ENCODE measurements at regions not wholly inside any gene's neighbourhood (a gene's known extent, or its start where the extent isn't known, plus 50 kb on each side); places are given as distances from the start of the nearest gene placed in this dataset.
"Not testable (repeated sequence)": the region's sequence is repeated elsewhere in the genome, so short reads cannot be mapped to it uniquely, and the experiment has no call there.

GRCh38 chr7:82605247-82605864 lies 161.8 kb upstream of the CACNA2D1 start:
- Histone ChIP-seq H3K9me3 (ENCODE audit: control insufficient read depth in 1 of 2, low read length in 2 of 2) (no peaks in the 10 kb centered on the region), H3K27me3 (ENCODE audit: control insufficient read depth in 1 of 2, insufficient read depth in 2 of 2, low read length in 2 of 2) (no peaks in the 10 kb centered on the region), H3K27ac (ENCODE audit: low read depth, low read length) (no peak overlapping the region), H3K36me3 (ENCODE audit: control insufficient read depth in 1 of 2, insufficient read depth in 2 of 2, low read length in 2 of 2) (no peaks in the 10 kb centered on the region), H3K9ac (ENCODE audit: low read depth in 1 of 2, low read length in 2 of 2) (no peak overlapping the region), H3K4me3 (ENCODE audit: low read depth in 1 of 2, low read length in 2 of 2) (no peak overlapping the region), H3K4me1 (ENCODE audit: control insufficient read depth in 1 of 2, insufficient read depth in 2 of 2, low read length in 2 of 2) (no peaks in the 10 kb centered on the region)

- Histone ChIP-seq H3K9ac (ENCODE audit: low read depth in 1 of 2, low read length in 2 of 2) (no peak overlapping the region), H3K4me1 (ENCODE audit: control insufficient read depth in 1 of 2, insufficient read depth in 2 of 2, low read length in 2 of 2) (no peaks in the 10 kb centered on the region)
These were observed 158.5 kb upstream of the CACNA2D1 start for GRCh38 chr7:82602066-82602465.

GRCh38 chr7:82600531-82600930 lies 157.0 kb upstream of the CACNA2D1 start:
- H3K9me3 ChIP-seq (ENCODE audit: control insufficient read depth in 1 of 2, low read length in 2 of 2), result no peaks in the 10 kb centered on the region
- H3K27ac ChIP-seq (ENCODE audit: low read depth, low read length), result no peak overlapping the region
- H3K36me3 ChIP-seq (ENCODE audit: control insufficient read depth in 1 of 2, insufficient read depth in 2 of 2, low read length in 2 of 2), result no peaks in the 10 kb centered on the region
- no peaks in the 10 kb centered on the region for H3K4me1 ChIP-seq (ENCODE audit: control insufficient read depth in 1 of 2, insufficient read depth in 2 of 2, low read length in 2 of 2)
- no peak overlapping the region for H3K9ac ChIP-seq (ENCODE audit: low read depth in 1 of 2, low read length in 2 of 2)
- no peaks in the 10 kb centered on the region for H3K27me3 ChIP-seq (ENCODE audit: control insufficient read depth in 1 of 2, insufficient read depth in 2 of 2, low read length in 2 of 2)
- no peak overlapping the region for H3K4me3 ChIP-seq (ENCODE audit: low read depth in 1 of 2, low read length in 2 of 2)

More at GRCh38 chr7:82602066-82602465, 158.5 kb upstream of the CACNA2D1 start:
- Histone ChIP-seq H3K27ac (ENCODE audit: low read depth, low read length) (no peak overlapping the region), H3K4me3 (ENCODE audit: low read depth in 1 of 2, low read length in 2 of 2) (no peak overlapping the region), H3K9me3 (ENCODE audit: control insufficient read depth in 1 of 2, low read length in 2 of 2) (no peaks in the 10 kb centered on the region), H3K27me3 (ENCODE audit: control insufficient read depth in 1 of 2, insufficient read depth in 2 of 2, low read length in 2 of 2) (no peaks in the 10 kb centered on the region), H3K36me3 (ENCODE audit: control insufficient read depth in 1 of 2, insufficient read depth in 2 of 2, low read length in 2 of 2) (no peaks in the 10 kb centered on the region)

GRCh38 chr7:82599895-82600294 lies 156.3 kb upstream of the CACNA2D1 start:
- no peak overlapping the region for H3K4me3 ChIP-seq (ENCODE audit: low read depth in 1 of 2, low read length in 2 of 2)
- peaks cover 0 to 4% of the 10 kb centered on the region in 2 donors for H3K4me1 ChIP-seq (ENCODE audit: control insufficient read depth in 1 of 2, insufficient read depth in 2 of 2, low read length in 2 of 2)
- H3K9me3 ChIP-seq (ENCODE audit: control insufficient read depth in 1 of 2, low read length in 2 of 2), result no peaks in the 10 kb centered on the region
- no peak overlapping the region for H3K9ac ChIP-seq (ENCODE audit: low read depth in 1 of 2, low read length in 2 of 2)
- no peaks in the 10 kb centered on the region for H3K36me3 ChIP-seq (ENCODE audit: control insufficient read depth in 1 of 2, insufficient read depth in 2 of 2, low read length in 2 of 2)
- H3K27ac ChIP-seq (ENCODE audit: low read depth, low read length), result no peak overlapping the region
- no peaks in the 10 kb centered on the region for H3K27me3 ChIP-seq (ENCODE audit: control insufficient read depth in 1 of 2, insufficient read depth in 2 of 2, low read length in 2 of 2)

GRCh38 chr7:82598958-82599357 lies 155.4 kb upstream of the CACNA2D1 start:
- Histone ChIP-seq H3K4me3 (ENCODE audit: low read depth in 1 of 2, low read length in 2 of 2) (no peak overlapping the region), H3K4me1 (ENCODE audit: control insufficient read depth in 1 of 2, insufficient read depth in 2 of 2, low read length in 2 of 2) (peaks cover 0 to 8% of the 10 kb centered on the region in 2 donors), H3K36me3 (ENCODE audit: control insufficient read depth in 1 of 2, insufficient read depth in 2 of 2, low read length in 2 of 2) (no peaks in the 10 kb centered on the region), H3K9ac (ENCODE audit: low read depth in 1 of 2, low read length in 2 of 2) (no peak overlapping the region), H3K9me3 (ENCODE audit: control insufficient read depth in 1 of 2, low read length in 2 of 2) (no peaks in the 10 kb centered on the region), H3K27me3 (ENCODE audit: control insufficient read depth in 1 of 2, insufficient read depth in 2 of 2, low read length in 2 of 2) (no peaks in the 10 kb centered on the region), H3K27ac (ENCODE audit: low read depth, low read length) (no peak overlapping the region)

GRCh38 chr7:82595795-82596194 lies 152.2 kb upstream of the CACNA2D1 start:
- H3K36me3 ChIP-seq (ENCODE audit: control insufficient read depth in 1 of 2, insufficient read depth in 2 of 2, low read length in 2 of 2); H3K9ac ChIP-seq (ENCODE audit: low read depth in 1 of 2, low read length in 2 of 2); H3K27ac ChIP-seq (ENCODE audit: low read depth, low read length); H3K27me3 ChIP-seq (ENCODE audit: control insufficient read depth in 1 of 2, insufficient read depth in 2 of 2, low read length in 2 of 2); H3K4me3 ChIP-seq (ENCODE audit: low read depth in 1 of 2, low read length in 2 of 2); H3K9me3 ChIP-seq (ENCODE audit: control insufficient read depth in 1 of 2, low read length in 2 of 2): not testable (repeated sequence)
- H3K4me1 ChIP-seq (ENCODE audit: control insufficient read depth in 1 of 2, insufficient read depth in 2 of 2, low read length in 2 of 2), result peaks cover 0 to 10% of the 10 kb centered on the region in 2 donors

GRCh38 chr7:82595176-82595575 lies 151.6 kb upstream of the CACNA2D1 start:
- no peaks in the 10 kb centered on the region for H3K9me3 ChIP-seq (ENCODE audit: control insufficient read depth in 1 of 2, low read length in 2 of 2)
- H3K27ac ChIP-seq (ENCODE audit: low read depth, low read length), result no peak overlapping the region
- H3K9ac ChIP-seq (ENCODE audit: low read depth in 1 of 2, low read length in 2 of 2), result no peak overlapping the region
- H3K4me1 ChIP-seq (ENCODE audit: control insufficient read depth in 1 of 2, insufficient read depth in 2 of 2, low read length in 2 of 2), result peaks cover 0 to 10% of the 10 kb centered on the region in 2 donors
- H3K4me3 ChIP-seq (ENCODE audit: low read depth in 1 of 2, low read length in 2 of 2), result no peak overlapping the region
- no peaks in the 10 kb centered on the region for H3K27me3 ChIP-seq (ENCODE audit: control insufficient read depth in 1 of 2, insufficient read depth in 2 of 2, low read length in 2 of 2)
- no peaks in the 10 kb centered on the region for H3K36me3 ChIP-seq (ENCODE audit: control insufficient read depth in 1 of 2, insufficient read depth in 2 of 2, low read length in 2 of 2)

- Histone ChIP-seq H3K27ac (ENCODE audit: low read depth, low read length) (no peak overlapping the region), H3K9ac (ENCODE audit: low read depth in 1 of 2, low read length in 2 of 2) (no peak overlapping the region), H3K4me1 (ENCODE audit: control insufficient read depth in 1 of 2, insufficient read depth in 2 of 2, low read length in 2 of 2) (peaks cover 0 to 10% of the 10 kb centered on the region in 2 donors), H3K27me3 (ENCODE audit: control insufficient read depth in 1 of 2, insufficient read depth in 2 of 2, low read length in 2 of 2) (no peaks in the 10 kb centered on the region), H3K9me3 (ENCODE audit: control insufficient read depth in 1 of 2, low read length in 2 of 2) (no peaks in the 10 kb centered on the region), H3K36me3 (ENCODE audit: control insufficient read depth in 1 of 2, insufficient read depth in 2 of 2, low read length in 2 of 2) (no peaks in the 10 kb centered on the region), H3K4me3 (ENCODE audit: low read depth in 1 of 2, low read length in 2 of 2) (no peak overlapping the region)
These were observed 151.1 kb upstream of the CACNA2D1 start for GRCh38 chr7:82594665-82595064.

GRCh38 chr7:82593780-82594179 lies 150.2 kb upstream of the CACNA2D1 start:
- no peak overlapping the region for H3K4me3 ChIP-seq (ENCODE audit: low read depth in 1 of 2, low read length in 2 of 2)
- no peak overlapping the region for H3K9ac ChIP-seq (ENCODE audit: low read depth in 1 of 2, low read length in 2 of 2)
- H3K27me3 ChIP-seq (ENCODE audit: control insufficient read depth in 1 of 2, insufficient read depth in 2 of 2, low read length in 2 of 2), result no peaks in the 10 kb centered on the region
- H3K4me1 ChIP-seq (ENCODE audit: control insufficient read depth in 1 of 2, insufficient read depth in 2 of 2, low read length in 2 of 2), result peaks cover 0 to 10% of the 10 kb centered on the region in 2 donors
- H3K27ac ChIP-seq (ENCODE audit: low read depth, low read length), result no peak overlapping the region
- no peaks in the 10 kb centered on the region for H3K9me3 ChIP-seq (ENCODE audit: control insufficient read depth in 1 of 2, low read length in 2 of 2)
- no peaks in the 10 kb centered on the region for H3K36me3 ChIP-seq (ENCODE audit: control insufficient read depth in 1 of 2, insufficient read depth in 2 of 2, low read length in 2 of 2)

GRCh38 chr7:82592416-82592815 lies 148.8 kb upstream of the CACNA2D1 start:
- H3K4me1 ChIP-seq (ENCODE audit: control insufficient read depth in 1 of 2, insufficient read depth in 2 of 2, low read length in 2 of 2), result peaks cover 0 to 10% of the 10 kb centered on the region in 2 donors
- no peaks in the 10 kb centered on the region for H3K27me3 ChIP-seq (ENCODE audit: control insufficient read depth in 1 of 2, insufficient read depth in 2 of 2, low read length in 2 of 2)
- no peak overlapping the region for H3K27ac ChIP-seq (ENCODE audit: low read depth, low read length)
- H3K4me3 ChIP-seq (ENCODE audit: low read depth in 1 of 2, low read length in 2 of 2), result no peak overlapping the region
- no peaks in the 10 kb centered on the region for H3K9me3 ChIP-seq (ENCODE audit: control insufficient read depth in 1 of 2, low read length in 2 of 2)
- no peak overlapping the region for H3K9ac ChIP-seq (ENCODE audit: low read depth in 1 of 2, low read length in 2 of 2)
- no peaks in the 10 kb centered on the region for H3K36me3 ChIP-seq (ENCODE audit: control insufficient read depth in 1 of 2, insufficient read depth in 2 of 2, low read length in 2 of 2)

- Histone ChIP-seq H3K4me3 (ENCODE audit: low read depth in 1 of 2, low read length in 2 of 2) (no peak overlapping the region), H3K4me1 (ENCODE audit: control insufficient read depth in 1 of 2, insufficient read depth in 2 of 2, low read length in 2 of 2) (no peaks in the 10 kb centered on the region), H3K9ac (ENCODE audit: low read depth in 1 of 2, low read length in 2 of 2) (no peak overlapping the region), H3K27ac (ENCODE audit: low read depth, low read length) (no peak overlapping the region), H3K9me3 (ENCODE audit: control insufficient read depth in 1 of 2, low read length in 2 of 2) (no peaks in the 10 kb centered on the region), H3K36me3 (ENCODE audit: control insufficient read depth in 1 of 2, insufficient read depth in 2 of 2, low read length in 2 of 2) (no peaks in the 10 kb centered on the region), H3K27me3 (ENCODE audit: control insufficient read depth in 1 of 2, insufficient read depth in 2 of 2, low read length in 2 of 2) (no peaks in the 10 kb centered on the region)
These were observed 135.5 kb upstream of the CACNA2D1 start for GRCh38 chr7:82579047-82579446.
